Erythroblast (primary cell): ENCODE measurements at regions not wholly inside any gene's neighbourhood (a gene's known extent, or its start where the extent isn't known, plus 50 kb on each side); places are given as distances from the start of the nearest gene placed in this dataset.

Source experiments
- GATA1 ChIP-seq: IDR thresholded peaks from 2 replicates; pipeline ENCODE4 v1.6.1; 2011; ENCODE audit warnings: low read depth, mild to moderate bottlenecking, control low read depth, low read length, moderate library complexity
- POLR2A ChIP-seq: IDR thresholded peaks from 2 replicates; pipeline ENCODE4 v1.6.1; 2011; ENCODE audit warnings: mild to moderate bottlenecking, low read length

- TF ChIP-seq POLR2A (no peak), GATA1 (no peak)
Measured at GRCh38 chr17:71267668-71268067, 853.2 kb upstream of the SOX9 start.
